Fibroblast of pulmonary artery (primary cell): ENCODE measurements at regions not wholly inside any gene's neighbourhood (a gene's known extent, or its start where the extent isn't known, plus 50 kb on each side); places are given as distances from the start of the nearest gene placed in this dataset.
"Not testable (repeated sequence)": the region's sequence is repeated elsewhere in the genome, so short reads cannot be mapped to it uniquely, and the experiment has no call there.

Experiments
- DNase-seq: peaks from one replicate; pipeline ENCODE4 v3.0.0-alpha.2; 2010; ENCODE audit warnings: low read depth
- H3K4me3 ChIP-seq: replicated peaks from 2 replicates; pipeline ENCODE4 v1.5.1; 2011; ENCODE audit warnings: low read depth, mild to moderate bottlenecking, control low read depth, low read length, moderate library complexity
- CTCF ChIP-seq: IDR thresholded peaks from 2 replicates; pipeline ENCODE4 v1.5.1; 2011; ENCODE audit warnings: mild to moderate bottlenecking, control low read depth, low read length, inconsistent platforms; ENCODE audit errors: missing control alignments

GRCh38 chr1:4068076-4068475 is 168.0 kb upstream of the C1orf174 start:
- H3K4me3 ChIP-seq = no peak overlapping the region
- DNase-seq = no peak
- no peak for TF ChIP-seq CTCF

GRCh38 chr1:4071653-4072052 is 171.6 kb upstream of the C1orf174 start:
- no peak for DNase-seq
- H3K4me3 ChIP-seq = no peak overlapping the region
- no peak for TF ChIP-seq CTCF

- DNase-seq = no peak
- H3K4me3 ChIP-seq = no peak overlapping the region
- no peak for TF ChIP-seq CTCF
Observed at GRCh38 chr1:4072481-4073153, 172.5 kb upstream of the C1orf174 start.

GRCh38 chr1:4075436-4076225 is 175.6 kb upstream of the C1orf174 start:
- TF ChIP-seq CTCF = no peak
- no peak overlapping the region for H3K4me3 ChIP-seq
- no peak for DNase-seq

- no peak for DNase-seq
- no peak overlapping the region for H3K4me3 ChIP-seq
- no peak for TF ChIP-seq CTCF
Observed at GRCh38 chr1:4076346-4076745, 176.3 kb upstream of the C1orf174 start.

- not testable (repeated sequence) for DNase-seq, H3K4me3 ChIP-seq
Observed at GRCh38 chr1:4078091-4078962, 178.3 kb upstream of the C1orf174 start.

- TF ChIP-seq CTCF = no peak
- no peak overlapping the region for H3K4me3 ChIP-seq
- DNase-seq = no peak
Observed at GRCh38 chr1:4079815-4080214, 179.7 kb upstream of the C1orf174 start.
